ENCODE measurements at regions not wholly inside any gene's neighbourhood (a gene's known extent, or its start where the extent isn't known, plus 50 kb on each side); places are given as distances from the start of the nearest gene placed in this dataset.

GRCh38 chr6:74753883-74754600, 451.8 kb downstream of the COL12A1 start:
- Histone ChIP-seq H3K4me3 (ENCODE audit: low read depth, low read length) (no peak overlapping the region), H3K27me3 (ENCODE audit: control insufficient read depth, insufficient read depth, low read length) (no peaks in the 10 kb centered on the region), H3K36me3 (ENCODE audit: control insufficient read depth, insufficient read depth, low read length) (no peaks in the 10 kb centered on the region)
- TF ChIP-seq CTCF (IDR thresholded peaks at IDR 0.05; ENCODE audit: insufficient read depth, low read depth, low read length), result no peak
- POLR2A ChIA-PET, result no interaction called here
- CTCF ChIA-PET, result interaction anchor here (0.6 to 1.0 kb wide), 3 partner anchors 9 to 57 kb away, joined by 3 read pairs; no protein-coding TSS in a partner anchor
- no peak for DNase-seq (ENCODE audit: low read depth)

- Histone ChIP-seq H3K36me3 (ENCODE audit: control insufficient read depth, insufficient read depth, low read length) (no peaks in the 10 kb centered on the region), H3K27me3 (ENCODE audit: control insufficient read depth, insufficient read depth, low read length) (no peaks in the 10 kb centered on the region), H3K4me3 (ENCODE audit: low read depth, low read length) (no peak overlapping the region)
- CTCF ChIA-PET, result no interaction called here
- POLR2A ChIA-PET, result no interaction called here
- no peak for DNase-seq (ENCODE audit: low read depth)
- TF ChIP-seq CTCF (IDR thresholded peaks at IDR 0.05; ENCODE audit: insufficient read depth, low read depth, low read length), result no peak
Measured at GRCh38 chr6:74752303-74752702, 453.6 kb downstream of the COL12A1 start.

- H3K36me3 ChIP-seq (ENCODE audit: control insufficient read depth, insufficient read depth, low read length), result no peaks in the 10 kb centered on the region
- no peak overlapping the region for H3K4me3 ChIP-seq (ENCODE audit: low read depth, low read length)
- CTCF ChIA-PET, result interaction anchor here (0.5 kb wide), 1 partner anchor 478 kb away, joined by 3 read pairs; no protein-coding TSS in a partner anchor
- H3K27me3 ChIP-seq (ENCODE audit: control insufficient read depth, insufficient read depth, low read length), result no peaks in the 10 kb centered on the region
- no peak for DNase-seq (ENCODE audit: low read depth)
- no peak for TF ChIP-seq CTCF (IDR thresholded peaks at IDR 0.05; ENCODE audit: insufficient read depth, low read depth, low read length)
- POLR2A ChIA-PET, result no interaction called here
Measured at GRCh38 chr6:74750826-74751225, 455.0 kb downstream of the COL12A1 start.

GRCh38 chr6:74749211-74750147, 456.4 kb downstream of the COL12A1 start:
- no peaks in the 10 kb centered on the region for H3K36me3 ChIP-seq (ENCODE audit: control insufficient read depth, insufficient read depth, low read length)
- no peaks in the 10 kb centered on the region for H3K27me3 ChIP-seq (ENCODE audit: control insufficient read depth, insufficient read depth, low read length)
- no peak overlapping the region for H3K4me3 ChIP-seq (ENCODE audit: low read depth, low read length)
- TF ChIP-seq CTCF (IDR thresholded peaks at IDR 0.05; ENCODE audit: insufficient read depth, low read depth, low read length), result no peak
- ChIA-PET CTCF (interaction anchor here (0.7 to 1.5 kb wide), 2 partner anchors 11 to 49 kb away, joined by 3 read pairs; no protein-coding TSS in a partner anchor), POLR2A (no interaction called here)
- DNase-seq (ENCODE audit: low read depth), result peak; percentile 24

- CTCF ChIA-PET, result interaction anchor here (1.4 kb wide), 1 partner anchor 9 kb away, joined by 3 read pairs; no protein-coding TSS in a partner anchor
- no peak overlapping the region for H3K4me3 ChIP-seq (ENCODE audit: low read depth, low read length)
- no peak for DNase-seq (ENCODE audit: low read depth)
- POLR2A ChIA-PET, result no interaction called here
- no peak for TF ChIP-seq CTCF (IDR thresholded peaks at IDR 0.05; ENCODE audit: insufficient read depth, low read depth, low read length)
- no peaks in the 10 kb centered on the region for H3K36me3 ChIP-seq (ENCODE audit: control insufficient read depth, insufficient read depth, low read length)
- H3K27me3 ChIP-seq (ENCODE audit: control insufficient read depth, insufficient read depth, low read length), result no peaks in the 10 kb centered on the region
Measured at GRCh38 chr6:74745670-74746069, 460.2 kb downstream of the COL12A1 start.

All from BJ (cell line).